ENCODE measurements at regions not wholly inside any gene's neighbourhood (a gene's known extent, or its start where the extent isn't known, plus 50 kb on each side); places are given as distances from the start of the nearest gene placed in this dataset.
A peak's percentile ranks its signal among the peaks of the same experiment; 100 is the strongest.
"Not testable (repeated sequence)": the region's sequence is repeated elsewhere in the genome, so short reads cannot be mapped to it uniquely, and the experiment has no call there.

GRCh38 chr5:173494446-173494845 is 122.0 kb downstream of the BOD1 start:
- DNase-seq: no peak

GRCh38 chr5:173493846-173494245 is 122.6 kb downstream of the BOD1 start:
- DNase-seq: no peak

GRCh38 chr5:173493040-173493439 is 123.4 kb downstream of the BOD1 start:
- DNase-seq: no peak

- no peak for DNase-seq
Measured at GRCh38 chr5:173490681-173491080, 125.8 kb downstream of the BOD1 start.

- DNase-seq: no peak
Measured at GRCh38 chr5:173488144-173488543, 128.3 kb downstream of the BOD1 start.

- DNase-seq: no peak
Measured at GRCh38 chr5:173487300-173487699, 129.2 kb downstream of the BOD1 start.

- DNase-seq: no peak
Measured at GRCh38 chr5:173486355-173487225, 129.9 kb downstream of the BOD1 start.

- no peak for DNase-seq
Measured at GRCh38 chr5:173484569-173484968, 131.9 kb downstream of the BOD1 start.

- DNase-seq: not testable (repeated sequence)
Measured at GRCh38 chr5:173483599-173483998, 132.9 kb downstream of the BOD1 start.

GRCh38 chr5:173483160-173483559 is 133.3 kb downstream of the BOD1 start:
- no peak for DNase-seq

- DNase-seq: no peak
Measured at GRCh38 chr5:173481821-173482220, 134.6 kb downstream of the BOD1 start.

GRCh38 chr5:173480896-173481295 is 135.6 kb downstream of the BOD1 start:
- DNase-seq: peak; percentile 57

- no peak for DNase-seq
Measured at GRCh38 chr5:173479711-173480110, 136.7 kb downstream of the BOD1 start.

- no peak for DNase-seq
Measured at GRCh38 chr5:173477345-173478040, 139.0 kb downstream of the BOD1 start.

- no peak for DNase-seq
Measured at GRCh38 chr5:173475780-173476179, 140.7 kb downstream of the BOD1 start.

- DNase-seq: peak; percentile 89
Measured at GRCh38 chr5:173474881-173475287, 141.6 kb downstream of the BOD1 start.

- no peak for DNase-seq
Measured at GRCh38 chr5:173473288-173473687, 143.2 kb downstream of the BOD1 start.

GRCh38 chr5:173472784-173473278 is 143.6 kb downstream of the BOD1 start:
- peak; percentile 61 for DNase-seq

- peak; percentile 96 for DNase-seq
Measured at GRCh38 chr5:173472164-173472563, 143.9 kb upstream of the STC2 start.

GRCh38 chr5:173468821-173469251 is 140.6 kb upstream of the STC2 start:
- no peak for DNase-seq

GRCh38 chr5:173466227-173466626 is 138.0 kb upstream of the STC2 start:
- no peak for DNase-seq

- DNase-seq: no peak
Measured at GRCh38 chr5:173464813-173465212, 136.6 kb upstream of the STC2 start.

- DNase-seq: no peak
Measured at GRCh38 chr5:173463207-173463606, 135.0 kb upstream of the STC2 start.
